ENCODE measurements at regions not wholly inside any gene's neighbourhood (a gene's known extent, or its start where the extent isn't known, plus 50 kb on each side); places are given as distances from the start of the nearest gene placed in this dataset.
"Not testable (repeated sequence)": the region's sequence is repeated elsewhere in the genome, so short reads cannot be mapped to it uniquely, and the experiment has no call there.

- DNase-seq: no peak
- Histone ChIP-seq H3K27me3 (no peaks in the 10 kb centered on the region), H3K9me3 (no peaks in the 10 kb centered on the region), H3K36me3 (no peaks in the 10 kb centered on the region), H3K27ac (no peak overlapping the region), H3K4me3 (no peak overlapping the region), H3K4me1 (no peaks in the 10 kb centered on the region)
- TF ChIP-seq CTCF (IDR thresholded peaks at IDR 0.05): no peak
- TF ChIP-seq POLR2A (IDR thresholded peaks at IDR 0.05): no peak
- intact Hi-C loops (cut with DNase I; ENCODE audit: low total_unique reads): no loop called here
Observed at GRCh38 chr10:61589547-61590243, 73.0 kb upstream of the CABCOCO1 start.

GRCh38 chr10:61588770-61589211, 73.9 kb upstream of the CABCOCO1 start:
- no peak for TF ChIP-seq POLR2A (IDR thresholded peaks at IDR 0.05)
- TF ChIP-seq CTCF (IDR thresholded peaks at IDR 0.05): no peak
- intact Hi-C loops (cut with DNase I; ENCODE audit: low total_unique reads): no loop called here
- no peak for DNase-seq
- Histone ChIP-seq H3K9me3 (no peaks in the 10 kb centered on the region), H3K4me1 (no peaks in the 10 kb centered on the region), H3K27ac (no peak overlapping the region), H3K4me3 (no peak overlapping the region), H3K27me3 (no peaks in the 10 kb centered on the region), H3K36me3 (no peaks in the 10 kb centered on the region)

GRCh38 chr10:61586829-61587228, 75.9 kb upstream of the CABCOCO1 start:
- H3K27ac ChIP-seq: no peak overlapping the region
- TF ChIP-seq CTCF (IDR thresholded peaks at IDR 0.05): no peak
- TF ChIP-seq POLR2A (IDR thresholded peaks at IDR 0.05): no peak
- no peak overlapping the region for H3K4me3 ChIP-seq
- H3K36me3 ChIP-seq: no peaks in the 10 kb centered on the region
- H3K9me3 ChIP-seq: no peaks in the 10 kb centered on the region
- no peaks in the 10 kb centered on the region for H3K27me3 ChIP-seq
- no peak for DNase-seq
- H3K4me1 ChIP-seq: no peaks in the 10 kb centered on the region
- intact Hi-C loops (cut with DNase I; ENCODE audit: low total_unique reads): no loop called here

GRCh38 chr10:61580608-61581007, 82.1 kb upstream of the CABCOCO1 start:
- TF ChIP-seq POLR2A (IDR thresholded peaks at IDR 0.05) (no peak), CTCF (IDR thresholded peaks at IDR 0.05) (no peak)
- H3K4me1 ChIP-seq: no peaks in the 10 kb centered on the region
- no peak overlapping the region for H3K4me3 ChIP-seq
- DNase-seq: no peak
- no peaks in the 10 kb centered on the region for H3K27me3 ChIP-seq
- no peak overlapping the region for H3K27ac ChIP-seq
- no peaks in the 10 kb centered on the region for H3K36me3 ChIP-seq
- intact Hi-C loops (cut with DNase I; ENCODE audit: low total_unique reads): no loop called here
- no peaks in the 10 kb centered on the region for H3K9me3 ChIP-seq

- H3K4me1 ChIP-seq; H3K27ac ChIP-seq; H3K9me3 ChIP-seq; intact Hi-C loops (cut with DNase I; ENCODE audit: low total_unique reads); H3K36me3 ChIP-seq; DNase-seq; H3K27me3 ChIP-seq; H3K4me3 ChIP-seq: not testable (repeated sequence)
Observed at GRCh38 chr10:61570204-61570603, 92.5 kb upstream of the CABCOCO1 start.

GRCh38 chr10:61567729-61568128, 95.0 kb upstream of the CABCOCO1 start:
- no peak for DNase-seq
- Histone ChIP-seq H3K9me3 (no peaks in the 10 kb centered on the region), H3K4me3 (no peak overlapping the region), H3K4me1 (no peaks in the 10 kb centered on the region), H3K36me3 (no peaks in the 10 kb centered on the region), H3K27me3 (no peaks in the 10 kb centered on the region), H3K27ac (no peak overlapping the region)
- TF ChIP-seq POLR2A (IDR thresholded peaks at IDR 0.05) (no peak), CTCF (IDR thresholded peaks at IDR 0.05) (no peak)
- intact Hi-C loops (cut with DNase I; ENCODE audit: low total_unique reads): no loop called here

Data from uterus (tissue), 3 donors.